AG04450 (cell line): ENCODE measurements at regions not wholly inside any gene's neighbourhood (a gene's known extent, or its start where the extent isn't known, plus 50 kb on each side); places are given as distances from the start of the nearest gene placed in this dataset.

ENCODE experiments used
- CTCF ChIA-PET: fragments of 300-600, 350-600 bp; formaldehyde crosslinking; extraction: SDS; loops from one replicate; lab custom pipeline; 2022; ENCODE audit warnings: antibody characterized with exemption, inconsistent platforms; lab: Charles Lee
- POLR2A ChIA-PET: fragments of 350-600 bp; formaldehyde crosslinking; extraction: SDS; loops from one replicate; lab custom pipeline; 2021; ENCODE audit warnings: antibody characterized with exemption, inconsistent platforms; lab: Yijun Ruan, JAX
- DNase-seq: peaks from one replicate; pipeline ENCODE4 v3.0.0-alpha.2; 2011; ENCODE audit warnings: low read depth, low spot score
- H3K27ac ChIP-seq: one replicate; pipeline ENCODE4 v1.5.1; 2012; ENCODE audit warnings: low read depth, low read length, control low read depth
- H3K27me3 ChIP-seq: one replicate; pipeline ENCODE4 v1.6.0; 2012; ENCODE audit warnings: low read length; ENCODE audit not compliant: control insufficient read depth, insufficient read depth
- H3K4me3 ChIP-seq: 2 replicates; pipeline ENCODE4 v1.5.1; 2011; ENCODE audit warnings: mild to moderate bottlenecking, low read depth, low read length, control low read depth
- H3K9me3 ChIP-seq: 2 replicates; pipeline ENCODE4 v1.5.1; 2012; ENCODE audit warnings: low read length; ENCODE audit not compliant: control insufficient read depth, insufficient read depth
- CTCF ChIP-seq: IDR thresholded peaks from 2 replicates; pipeline ENCODE4 v1.5.1; 2011; ENCODE audit warnings: low read depth, low read length, control low read depth, inconsistent platforms

GRCh38 chr3:124137216-124137615 lies 145.3 kb upstream of the ROPN1 start:
- ChIA-PET CTCF (interaction anchor here (0.8 kb wide), 1 partner anchor 58 kb away, joined by 3 read pairs; no protein-coding TSS in a partner anchor), POLR2A (no interaction called here)
- H3K27ac ChIP-seq = no peak overlapping the region
- H3K27me3 ChIP-seq = peaks cover 9% of the 10 kb centered on the region
- DNase-seq = no peak
- no peak for TF ChIP-seq CTCF
- no peak overlapping the region for H3K4me3 ChIP-seq
- no peaks in the 10 kb centered on the region for H3K9me3 ChIP-seq

- ChIA-PET CTCF (interaction anchor here (0.6 to 0.8 kb wide), 2 partner anchors 43 to 59 kb away, joined by 3 to 5 read pairs; no protein-coding TSS in a partner anchor), POLR2A (no interaction called here)
- TF ChIP-seq CTCF = no peak
- Histone ChIP-seq H3K27me3 (peaks cover 9% of the 10 kb centered on the region), H3K27ac (peak overlapping the region; percentile 11), H3K9me3 (no peaks in the 10 kb centered on the region), H3K4me3 (no peak overlapping the region)
- no peak for DNase-seq
Observed at GRCh38 chr3:124138148-124138547, 146.2 kb upstream of the ROPN1 start.

- no peak for TF ChIP-seq CTCF
Observed at GRCh38 chr3:124140746-124141145, 148.8 kb upstream of the ROPN1 start.

GRCh38 chr3:124142389-124142970 lies 150.6 kb upstream of the ROPN1 start:
- no peak for DNase-seq
- peaks cover 14% of the 10 kb centered on the region for H3K27me3 ChIP-seq

More at GRCh38 chr3:124140746-124141145, 148.8 kb upstream of the ROPN1 start:
- ChIA-PET CTCF (interaction anchor here (1.0 kb wide), 1 partner anchor 61 kb away, joined by 5 read pairs; no protein-coding TSS in a partner anchor), POLR2A (no interaction called here)
- H3K4me3 ChIP-seq = no peak overlapping the region
- H3K9me3 ChIP-seq = no peaks in the 10 kb centered on the region
- H3K27ac ChIP-seq = no peak overlapping the region
- no peak for DNase-seq
- peaks cover 16% of the 10 kb centered on the region for H3K27me3 ChIP-seq

More at GRCh38 chr3:124142389-124142970, 150.6 kb upstream of the ROPN1 start:
- H3K27ac ChIP-seq = no peak overlapping the region
- no peak overlapping the region for H3K4me3 ChIP-seq
- POLR2A ChIA-PET = no interaction called here
- TF ChIP-seq CTCF = no peak
- no peaks in the 10 kb centered on the region for H3K9me3 ChIP-seq
- CTCF ChIA-PET = interaction anchor here (0.8 kb wide), 1 partner anchor 109 kb away, joined by 3 read pairs; the partner anchor contains the start of gene KALRN
